Mammary epithelial cell (primary cell): ENCODE measurements at regions not wholly inside any gene's neighbourhood (a gene's known extent, or its start where the extent isn't known, plus 50 kb on each side); places are given as distances from the start of the nearest gene placed in this dataset.
"Not testable (repeated sequence)": the region's sequence is repeated elsewhere in the genome, so short reads cannot be mapped to it uniquely, and the experiment has no call there.

Experiments
- EZH2 ChIP-seq: IDR thresholded peaks from 2 replicates; pipeline ENCODE4 v1.6.1; 2012; ENCODE audit warnings: low read length, inconsistent platforms, borderline replicate concordance
- TF ChIP-seq, protein P1 (sequence below), 2 donors: IDR thresholded peaks in 1 of 2; conservative IDR thresholded peaks in 1 of 2; 2 replicates each; pipeline ENCODE4 v1.5.1; 2011 to 2012; ENCODE audit warnings: inconsistent platforms in 2 of 2, low read length in 2 of 2, mild to moderate bottlenecking in 2 of 2, control low read depth in 1 of 2, low read depth in 1 of 2; ENCODE audit not compliant: insufficient read depth in 1 of 2; ENCODE audit errors: extremely low read depth in 1 of 2

DNA sequence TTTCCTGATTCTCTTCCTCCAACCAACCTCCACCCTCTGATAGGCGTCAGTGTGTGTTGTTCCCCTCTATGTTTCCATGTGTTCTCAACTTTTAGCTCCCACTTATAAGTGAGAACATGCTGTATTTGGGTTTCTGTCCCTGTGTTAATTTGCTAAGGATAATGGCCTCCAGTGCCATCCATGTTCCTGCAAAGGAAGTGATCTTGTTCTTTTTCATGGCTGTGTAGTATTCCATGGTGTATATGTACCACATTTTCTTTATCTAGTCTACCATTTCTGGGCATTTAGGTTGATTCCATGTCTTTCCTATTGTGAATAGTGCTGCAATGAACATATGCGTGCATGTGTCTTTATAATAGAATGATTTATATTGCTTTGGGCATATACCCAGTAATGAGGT lies 107.1 kb upstream of the CPHXL start:
- TF ChIP-seq, protein P1, sequence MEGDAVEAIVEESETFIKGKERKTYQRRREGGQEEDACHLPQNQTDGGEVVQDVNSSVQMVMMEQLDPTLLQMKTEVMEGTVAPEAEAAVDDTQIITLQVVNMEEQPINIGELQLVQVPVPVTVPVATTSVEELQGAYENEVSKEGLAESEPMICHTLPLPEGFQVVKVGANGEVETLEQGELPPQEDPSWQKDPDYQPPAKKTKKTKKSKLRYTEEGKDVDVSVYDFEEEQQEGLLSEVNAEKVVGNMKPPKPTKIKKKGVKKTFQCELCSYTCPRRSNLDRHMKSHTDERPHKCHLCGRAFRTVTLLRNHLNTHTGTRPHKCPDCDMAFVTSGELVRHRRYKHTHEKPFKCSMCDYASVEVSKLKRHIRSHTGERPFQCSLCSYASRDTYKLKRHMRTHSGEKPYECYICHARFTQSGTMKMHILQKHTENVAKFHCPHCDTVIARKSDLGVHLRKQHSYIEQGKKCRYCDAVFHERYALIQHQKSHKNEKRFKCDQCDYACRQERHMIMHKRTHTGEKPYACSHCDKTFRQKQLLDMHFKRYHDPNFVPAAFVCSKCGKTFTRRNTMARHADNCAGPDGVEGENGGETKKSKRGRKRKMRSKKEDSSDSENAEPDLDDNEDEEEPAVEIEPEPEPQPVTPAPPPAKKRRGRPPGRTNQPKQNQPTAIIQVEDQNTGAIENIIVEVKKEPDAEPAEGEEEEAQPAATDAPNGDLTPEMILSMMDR (conservative IDR thresholded peaks at IDR 0.05 in 1 of 2, IDR thresholded peaks at IDR 0.05 in 1 of 2; ENCODE audit: extremely low read depth in 1 of 2, insufficient read depth in 1 of 2, low read depth in 1 of 2, low read length in 2 of 2), result not testable (repeated sequence)
- not testable (repeated sequence) for TF ChIP-seq EZH2
